Thoracic aorta (tissue), 2 donors: ENCODE measurements at regions not wholly inside any gene's neighbourhood (a gene's known extent, or its start where the extent isn't known, plus 50 kb on each side); places are given as distances from the start of the nearest gene placed in this dataset.

Experiments
- ATAC-seq: fragments of 150-250 bp; one replicate; pipeline ENCODE4 v1.8.0; 2017; ENCODE audit warnings: low read depth; ENCODE audit not compliant: insufficient number of reproducible peaks, low FRiP score
- DNase-seq: peaks from one replicate; pipeline ENCODE4 v3.0.0-alpha.2; 2020; ENCODE audit warnings: low spot score
- H3K27ac ChIP-seq, 2 donors: fragments of 200-600 bp; sonication (generic); 1 replicate in 1 of 2; 2 replicates in 1 of 2; pipeline ENCODE4 v1.5.1; 2016; ENCODE audit warnings: mild to moderate bottlenecking in 2 of 2, moderate library complexity in 2 of 2
- H3K27me3 ChIP-seq: fragments of 200-600 bp; sonication (generic); replicated peaks from 2 replicates; pipeline ENCODE4 v1.6.0; 2016; ENCODE audit warnings: mild to moderate bottlenecking; ENCODE audit not compliant: insufficient read depth
- H3K36me3 ChIP-seq: fragments of 200-600 bp; sonication (generic); one replicate; pipeline ENCODE4 v1.5.1; 2016
- H3K4me1 ChIP-seq, 2 donors: fragments of 200-600 bp; sonication (generic); 1 replicate in 1 of 2; 2 replicates in 1 of 2; pipeline versions ENCODE4 v1.5.1 to v1.6.0; 2016; ENCODE audit warnings: low read depth in 2 of 2, mild to moderate bottlenecking in 1 of 2; ENCODE audit not compliant: control insufficient read depth in 1 of 2
- H3K4me3 ChIP-seq: fragments of 200-600 bp; sonication (generic); 2 replicates; pipeline ENCODE4 v1.5.1; 2016; ENCODE audit warnings: mild to moderate bottlenecking
- H3K9me3 ChIP-seq: fragments of 200-600 bp; sonication (generic); 2 replicates; pipeline ENCODE4 v1.5.1; 2016
- TF ChIP-seq, protein P1 (sequence below): fragments of 200-600 bp; sonication (generic); IDR thresholded peaks from one replicate; pipeline ENCODE4 v1.5.1; 2019; ENCODE audit warnings: antibody characterized with exemption

DNA sequence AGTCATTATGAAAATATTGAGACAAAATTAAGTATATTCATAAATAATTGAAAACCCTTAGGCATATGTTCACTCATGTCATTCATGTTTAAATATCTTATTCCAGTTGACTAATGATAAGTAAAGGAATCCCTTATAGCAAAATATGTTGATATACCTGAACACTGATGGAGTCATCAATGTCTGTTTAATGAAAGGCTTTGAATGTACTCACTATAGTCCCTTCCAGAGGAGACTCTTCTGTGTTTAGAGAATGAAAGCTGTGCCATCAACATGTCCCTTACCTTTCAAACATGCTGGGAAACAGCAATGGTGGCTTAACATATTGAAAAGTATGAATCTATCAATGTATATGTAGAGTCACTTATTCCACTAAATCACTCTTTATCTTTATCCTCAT lies 242.9 kb downstream of the KCNJ3 start:
- Histone ChIP-seq H3K27ac (no peak overlapping the region), H3K4me3 (no peak overlapping the region), H3K36me3 (no peaks in the 10 kb centered on the region), H3K27me3 (no peaks in the 10 kb centered on the region), H3K9me3 (no peaks in the 10 kb centered on the region), H3K4me1 (no peaks in the 10 kb centered on the region)
- ATAC-seq = no peak
- TF ChIP-seq, protein P1, sequence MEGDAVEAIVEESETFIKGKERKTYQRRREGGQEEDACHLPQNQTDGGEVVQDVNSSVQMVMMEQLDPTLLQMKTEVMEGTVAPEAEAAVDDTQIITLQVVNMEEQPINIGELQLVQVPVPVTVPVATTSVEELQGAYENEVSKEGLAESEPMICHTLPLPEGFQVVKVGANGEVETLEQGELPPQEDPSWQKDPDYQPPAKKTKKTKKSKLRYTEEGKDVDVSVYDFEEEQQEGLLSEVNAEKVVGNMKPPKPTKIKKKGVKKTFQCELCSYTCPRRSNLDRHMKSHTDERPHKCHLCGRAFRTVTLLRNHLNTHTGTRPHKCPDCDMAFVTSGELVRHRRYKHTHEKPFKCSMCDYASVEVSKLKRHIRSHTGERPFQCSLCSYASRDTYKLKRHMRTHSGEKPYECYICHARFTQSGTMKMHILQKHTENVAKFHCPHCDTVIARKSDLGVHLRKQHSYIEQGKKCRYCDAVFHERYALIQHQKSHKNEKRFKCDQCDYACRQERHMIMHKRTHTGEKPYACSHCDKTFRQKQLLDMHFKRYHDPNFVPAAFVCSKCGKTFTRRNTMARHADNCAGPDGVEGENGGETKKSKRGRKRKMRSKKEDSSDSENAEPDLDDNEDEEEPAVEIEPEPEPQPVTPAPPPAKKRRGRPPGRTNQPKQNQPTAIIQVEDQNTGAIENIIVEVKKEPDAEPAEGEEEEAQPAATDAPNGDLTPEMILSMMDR = no peak
- DNase-seq = no peak

- H3K9me3 ChIP-seq = no peaks in the 10 kb centered on the region
- no peaks in the 10 kb centered on the region for H3K4me1 ChIP-seq
- ATAC-seq = no peak
- DNase-seq = no peak
- H3K36me3 ChIP-seq = no peaks in the 10 kb centered on the region
- H3K27me3 ChIP-seq = no peaks in the 10 kb centered on the region
- H3K27ac ChIP-seq = no peak overlapping the region
- TF ChIP-seq, protein P1 = no peak
- no peak overlapping the region for H3K4me3 ChIP-seq
Measured at GRCh38 chr2:154934213-154934612, 235.7 kb downstream of the KCNJ3 start.

DNA sequence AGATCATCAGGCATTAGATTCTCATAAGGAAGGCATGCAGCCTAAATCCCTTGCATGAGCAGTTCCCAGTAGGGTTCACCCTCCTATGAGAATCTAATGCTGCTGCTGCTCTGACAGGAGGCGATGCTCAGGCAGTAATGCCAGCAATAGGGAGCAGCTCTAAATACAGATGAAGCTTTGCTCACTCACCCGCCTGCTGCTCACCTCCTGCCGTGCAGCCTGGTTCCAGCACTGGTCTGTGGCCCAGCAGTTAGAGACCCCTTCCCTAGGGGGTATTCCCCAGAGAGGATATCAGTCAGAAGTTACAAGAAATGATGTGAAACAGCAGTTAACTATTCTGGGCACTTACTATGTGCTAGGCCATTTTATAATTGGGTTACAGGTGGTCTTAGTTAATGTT lies 226.0 kb downstream of the KCNJ3 start:
- DNase-seq = no peak
- no peaks in the 10 kb centered on the region for H3K9me3 ChIP-seq
- TF ChIP-seq, protein P1 = no peak
- no peaks in the 10 kb centered on the region for H3K4me1 ChIP-seq
- H3K4me3 ChIP-seq = no peak overlapping the region
- no peaks in the 10 kb centered on the region for H3K27me3 ChIP-seq
- H3K36me3 ChIP-seq = no peaks in the 10 kb centered on the region
- no peak for ATAC-seq
- H3K27ac ChIP-seq = no peak overlapping the region

DNA sequence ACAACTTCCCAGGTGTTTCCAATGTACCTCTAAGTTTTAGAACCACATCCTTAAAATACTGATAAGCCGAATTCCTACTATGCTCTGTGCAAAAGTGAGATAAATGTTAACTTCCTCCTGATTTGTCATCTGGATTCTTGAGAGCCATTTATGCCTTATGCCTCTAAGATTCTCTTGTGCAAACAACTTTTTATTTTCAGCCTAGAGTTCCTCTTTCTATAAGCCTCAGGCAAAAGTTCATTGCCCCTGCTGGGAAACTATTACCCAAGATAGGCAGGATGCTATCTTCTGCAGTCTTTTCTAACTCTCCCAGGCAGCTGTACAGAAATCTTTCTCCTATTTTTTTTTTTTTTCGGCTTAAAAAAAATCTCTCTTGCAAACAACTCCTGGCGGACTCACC lies 216.1 kb downstream of the KCNJ3 start:
- H3K4me3 ChIP-seq = no peak overlapping the region
- no peaks in the 10 kb centered on the region for H3K9me3 ChIP-seq
- no peaks in the 10 kb centered on the region for H3K27me3 ChIP-seq
- TF ChIP-seq, protein P1 = no peak
- DNase-seq (no peak), ATAC-seq (no peak)
- H3K36me3 ChIP-seq = no peaks in the 10 kb centered on the region
- no peaks in the 10 kb centered on the region for H3K4me1 ChIP-seq
- no peak overlapping the region for H3K27ac ChIP-seq

- Histone ChIP-seq H3K27ac (no peak overlapping the region), H3K4me3 (no peak overlapping the region), H3K4me1 (no peaks in the 10 kb centered on the region), H3K27me3 (no peaks in the 10 kb centered on the region), H3K9me3 (no peaks in the 10 kb centered on the region), H3K36me3 (no peaks in the 10 kb centered on the region)
- TF ChIP-seq, protein P1 = no peak
- DNase-seq (no peak), ATAC-seq (no peak)
Measured at GRCh38 chr2:154912215-154912614, 213.7 kb downstream of the KCNJ3 start.
